Stimulated activated CD4-positive, alpha-beta T cell treated with anti-CD3 and anti-CD28 coated beads, TNF-alpha, amount 100 ng/mL, for 48 hours (primary cell): ENCODE measurements at regions not wholly inside any gene's neighbourhood (a gene's known extent, or its start where the extent isn't known, plus 50 kb on each side); places are given as distances from the start of the nearest gene placed in this dataset.

Source experiments
- DNase-seq, 3 donors: peaks; one replicate each; pipeline ENCODE4 v3.0.0-alpha.2; 2020; ENCODE audit warnings: low read depth in 3 of 3

GRCh38 chr16:87552072-87552718 lies 50.1 kb upstream of the JPH3 start:
- no peak for DNase-seq

DNA sequence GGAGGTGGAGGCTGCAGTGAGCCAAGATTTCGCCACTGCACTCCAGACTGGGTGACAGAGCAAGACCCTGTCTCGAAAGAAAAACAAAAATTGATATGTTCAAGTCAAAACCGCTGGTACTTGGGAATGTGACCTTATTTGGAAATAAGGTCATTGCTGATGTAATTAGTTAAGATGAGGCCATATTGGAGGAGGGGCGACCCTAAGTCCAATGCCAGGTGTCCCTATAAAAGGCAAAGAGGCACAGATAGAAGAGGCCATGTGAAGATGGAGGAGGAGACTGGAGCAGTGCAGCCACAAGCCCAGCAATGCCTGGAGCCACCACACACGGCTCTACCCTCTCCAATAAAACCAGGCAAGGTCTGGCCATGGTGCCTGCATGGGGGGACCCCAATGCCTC lies 50.8 kb upstream of the JPH3 start:
- DNase-seq = no peak

DNA sequence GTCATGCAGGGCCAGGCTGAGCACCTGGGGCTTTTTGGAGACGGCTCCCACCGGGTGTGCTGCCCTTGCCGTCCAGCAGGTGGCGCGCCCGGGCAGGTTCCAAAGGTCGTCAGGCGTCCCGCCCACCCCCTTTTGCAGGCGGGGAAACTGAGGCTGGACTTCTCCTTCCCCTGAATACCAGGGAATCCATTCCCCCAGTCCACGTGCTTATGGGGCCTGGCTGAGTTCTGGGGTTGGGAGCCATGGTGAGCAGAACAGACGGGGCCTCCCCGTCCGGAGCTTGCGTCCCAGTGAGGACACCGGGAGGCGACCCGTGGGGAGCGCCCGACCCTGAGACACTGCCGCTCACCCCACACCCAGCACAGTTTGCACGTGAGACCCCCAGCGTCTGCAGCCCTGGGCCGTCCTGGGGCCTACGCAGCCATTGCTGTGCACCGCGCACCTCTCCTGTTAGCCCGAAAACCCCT lies 51.8 kb upstream of the JPH3 start:
- DNase-seq = peak; percentile 10 to 44 (median 27)

- DNase-seq = no peak
Measured at GRCh38 chr16:87549627-87550494, 52.4 kb upstream of the JPH3 start.

DNA sequence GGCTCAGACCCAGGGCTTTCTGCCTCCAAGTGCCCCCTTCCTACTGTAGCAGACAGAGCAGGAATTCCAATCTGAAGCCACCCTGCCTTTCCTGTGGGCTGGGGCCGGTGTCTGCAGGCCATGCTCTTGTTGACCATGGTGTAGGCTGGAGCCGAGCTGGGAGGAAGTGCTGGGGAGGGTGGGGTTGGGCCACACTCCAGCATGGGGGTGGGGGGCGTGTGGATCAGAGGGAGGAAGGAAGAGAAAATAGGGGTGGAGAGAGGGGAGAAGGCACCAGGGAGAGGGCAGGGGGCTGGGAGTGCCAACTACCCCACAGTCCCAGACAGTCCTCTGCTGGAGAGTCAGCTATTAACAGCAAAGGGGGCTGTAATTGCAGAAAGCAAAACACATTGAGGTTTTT lies 54.3 kb upstream of the JPH3 start:
- DNase-seq = no peak

DNA sequence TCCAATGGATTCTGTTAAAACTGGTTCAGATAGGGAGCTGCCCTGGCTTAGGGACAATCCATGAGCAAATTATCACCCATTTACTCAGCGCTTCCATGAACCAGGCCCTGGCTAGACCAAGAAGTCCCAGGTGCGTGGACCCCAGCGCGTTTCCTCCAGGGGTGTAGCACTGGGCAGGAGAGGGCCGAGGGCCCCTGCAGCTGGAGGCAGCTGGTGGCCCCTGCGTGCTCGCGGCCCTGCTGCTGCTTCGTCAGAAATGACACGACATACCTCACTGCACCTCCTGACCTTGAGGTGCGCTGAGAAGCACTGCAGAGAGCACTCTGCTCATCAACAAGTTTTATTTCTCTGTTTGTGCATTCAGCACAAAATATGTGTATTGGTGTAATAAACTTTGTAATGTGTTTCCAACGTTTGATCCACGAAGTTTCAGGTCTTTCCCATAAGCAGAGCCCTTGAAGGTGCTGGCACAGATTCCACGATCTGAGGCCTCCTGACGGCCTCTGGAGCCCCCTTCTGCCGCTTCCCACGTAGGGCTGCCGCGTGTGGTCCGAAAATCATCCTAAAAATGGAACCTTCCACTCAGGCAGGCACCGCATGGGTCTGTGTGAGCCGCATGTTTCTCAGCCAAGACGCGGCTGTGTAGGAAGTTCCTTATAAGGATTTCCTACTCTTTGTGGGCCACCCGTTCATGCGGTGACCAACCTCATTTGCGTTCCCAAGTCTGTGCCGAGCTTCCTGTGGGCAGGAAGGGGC lies 50.8 kb upstream of the ZCCHC14 start:
- DNase-seq = no peak

DNA sequence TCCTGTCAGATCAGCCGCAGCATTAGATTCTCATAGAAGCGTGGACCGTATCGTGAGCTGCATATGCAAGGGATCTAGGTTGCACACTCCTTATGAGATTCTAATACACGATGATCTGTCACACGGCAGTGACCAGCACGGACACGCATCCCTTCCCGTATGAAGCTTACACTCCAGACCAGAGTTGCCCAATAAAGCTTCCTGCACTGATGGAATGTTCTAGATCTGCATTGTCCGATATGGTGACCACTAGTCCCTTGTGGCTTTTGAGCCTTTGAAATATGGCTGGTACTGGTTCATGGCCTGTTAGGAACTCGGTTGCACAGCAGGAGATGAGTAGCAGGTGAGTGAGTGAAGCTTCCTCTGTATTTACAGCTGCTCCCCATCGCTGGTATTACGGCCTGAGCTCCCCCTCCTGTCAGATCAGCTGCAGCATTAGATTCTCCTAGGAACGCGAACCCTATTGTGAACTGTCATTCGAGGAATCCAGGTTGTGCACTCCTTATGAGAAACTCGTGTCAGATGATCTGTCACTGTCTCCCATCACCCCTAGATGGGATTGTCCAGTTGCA lies 49.8 kb upstream of the ZCCHC14 start:
- DNase-seq = no peak
